Adrenal gland (tissue), 5 donors: ENCODE measurements at regions not wholly inside any gene's neighbourhood (a gene's known extent, or its start where the extent isn't known, plus 50 kb on each side); places are given as distances from the start of the nearest gene placed in this dataset.

Experiments used
- CTCF ChIP-seq, 6 experiments: fragments of 450-650 bp in 4 of 6; fragments of 200-600 bp in 2 of 6; sonication (generic) in 1 of 6; IDR thresholded peaks; 1 replicate in 5 of 6; 2 replicates in 1 of 6; pipeline versions ENCODE4 v1.5.1 to v1.8.0; 2016 to 2021; ENCODE audit warnings: antibody characterized with exemption in 6 of 6, mild to moderate bottlenecking in 2 of 6, moderate library complexity in 1 of 6
- POLR2A ChIP-seq, 2 donors: fragments of 450-650 bp; IDR thresholded peaks; one replicate each; pipeline ENCODE4 v1.6.1; 2017; ENCODE audit warnings: antibody characterized with exemption in 2 of 2, mild to moderate bottlenecking in 2 of 2, moderate library complexity in 1 of 2
- donor health status: DM: no; HTN: no; CAD: no.

DNA sequence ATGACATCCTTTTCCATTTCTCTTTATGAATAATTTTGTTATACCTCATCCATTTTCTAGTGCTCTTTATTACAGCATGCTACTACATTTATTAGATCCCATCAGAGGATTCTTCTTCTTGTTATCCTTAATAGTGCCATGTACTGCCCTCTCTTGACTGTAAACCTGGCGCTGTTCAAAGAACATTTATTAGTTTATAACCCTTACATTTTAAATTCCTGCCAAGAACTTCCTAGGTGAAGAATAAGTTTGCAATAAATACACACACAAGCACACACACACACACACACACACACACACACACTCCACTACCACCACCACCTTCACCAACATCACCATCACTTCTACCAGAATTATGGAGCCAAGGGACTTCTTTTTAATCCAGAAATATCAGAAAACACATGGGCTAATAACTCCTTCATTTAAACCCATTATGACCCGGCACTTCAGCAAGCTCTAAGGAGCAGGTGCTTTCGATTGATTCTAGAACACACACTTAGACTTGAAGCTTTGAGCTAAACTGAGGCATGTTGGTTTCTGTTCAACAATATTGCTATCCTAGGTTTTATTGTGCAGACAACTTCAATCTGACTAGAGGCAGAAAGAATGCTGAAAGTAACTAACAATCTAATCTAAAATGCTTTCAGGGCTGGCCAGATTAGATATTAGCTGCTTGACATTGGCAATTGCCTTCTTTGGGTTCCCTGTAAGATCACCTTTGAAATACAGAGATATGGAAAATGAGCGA is 556.8 kb downstream of the LMO4 start:
- TF ChIP-seq CTCF (IDR thresholded peaks at IDR 0.05) = no peak
- TF ChIP-seq POLR2A (IDR thresholded peaks at IDR 0.05) = no peak
